ENCODE measurements at regions not wholly inside any gene's neighbourhood (a gene's known extent, or its start where the extent isn't known, plus 50 kb on each side); places are given as distances from the start of the nearest gene placed in this dataset.

- H4K8ac ChIP-seq (replicated peaks; ENCODE audit: insufficient read length, low read depth, low read length), result no peak overlapping the region
- H4K5ac ChIP-seq (ENCODE audit: insufficient read length, low read depth, low read length), result no peak overlapping the region
- H2BK120ac ChIP-seq (ENCODE audit: low read depth, low read length, poor library complexity, severe bottlenecking), result no peak overlapping the region
- H3K23ac ChIP-seq (ENCODE audit: insufficient read length, low read depth, low read length), result no peak overlapping the region
- no peak overlapping the region for H2BK12ac ChIP-seq (ENCODE audit: insufficient read length, low read depth, low read length)
- no peak overlapping the region for H3K9ac ChIP-seq (ENCODE audit: extremely low read depth, insufficient read length, low read length)
- H2BK20ac ChIP-seq (ENCODE audit: low read depth, low read length, poor library complexity, severe bottlenecking), result no peak overlapping the region
- H3K79me1 ChIP-seq (ENCODE audit: insufficient read depth, low read depth, low read length, poor library complexity, severe bottlenecking), result no peaks in the 10 kb centered on the region
- H4K91ac ChIP-seq (ENCODE audit: insufficient read length, low read depth, low read length), result no peak overlapping the region
- no peak overlapping the region for H3K27ac ChIP-seq (ENCODE audit: insufficient read length, low read depth, low read length)
- Mint-ChIP-seq H3K9me3 (peaks cover 14 to 24% of the 10 kb centered on the region in 2 experiments), H3K27me3 (ENCODE audit: low read depth) (no peaks in the 10 kb centered on the region; the same call in 1 of the 2 replicates), H3K27ac (peak overlapping the region; percentile 41 to 92 (median 72); a peak in 5 of 7 replicates), H3K36me3 (ENCODE audit: insufficient read depth in 1 of 3, low read depth in 3 of 3) (peaks cover 13 to 27% (median 24%) of the 10 kb centered on the region in 3 experiments), H3K4me1 (peaks cover 20 to 27% of the 10 kb centered on the region in 2 experiments), H3K4me3 (no peak overlapping the region)
- no peak for TF ChIP-seq CTCF (conservative IDR thresholded peaks at IDR 0.05)
- H3T11ph ChIP-seq (ENCODE audit: low read length), result no peak overlapping the region
- H3K79me2 ChIP-seq (ENCODE audit: insufficient read depth, low read length), result no peaks in the 10 kb centered on the region
- no peak overlapping the region for H3K14ac ChIP-seq (ENCODE audit: insufficient read depth, low read length)
- no peak overlapping the region for H2AK5ac ChIP-seq (ENCODE audit: insufficient read length, low read length)
- no peak overlapping the region for H2BK5ac ChIP-seq (ENCODE audit: insufficient read length, low read length)
- DNase-seq, result no peak
- H3K4me1 ChIP-seq (ENCODE audit: insufficient read depth, low read length), result peaks cover 3% of the 10 kb centered on the region; the same call in 1 of the 2 replicates
- no peaks in the 10 kb centered on the region for H4K20me1 ChIP-seq (ENCODE audit: control insufficient read depth, insufficient read depth, insufficient read length)
- no peak overlapping the region for H3K56ac ChIP-seq (ENCODE audit: insufficient read length, low read depth, low read length)
- H2AFZ ChIP-seq (ENCODE audit: low read length), result no peak overlapping the region
- no peaks in the 10 kb centered on the region for H3K23me2 ChIP-seq (ENCODE audit: insufficient read length, low read depth, low read length, poor library complexity, severe bottlenecking)
- H3K4ac ChIP-seq (ENCODE audit: low read depth, low read length), result no peak overlapping the region
- H3K27me3 ChIP-seq (ENCODE audit: insufficient read depth, low read length), result no peaks in the 10 kb centered on the region
- H2BK15ac ChIP-seq (ENCODE audit: low read depth, low read length), result no peak overlapping the region
- no peaks in the 10 kb centered on the region for H3K9me3 ChIP-seq (ENCODE audit: control insufficient read depth, low read depth, low read length)
- WGBS (ENCODE audit: extremely low coverage, insufficient read length, low lambda C conversion rate), result no CpG with 5 or more reads among the region's 2 CpGs
- no peak overlapping the region for H3K4me2 ChIP-seq (ENCODE audit: insufficient read depth, insufficient read length, low read length)
- no peak overlapping the region for H3K18ac ChIP-seq (ENCODE audit: insufficient read length, low read depth, low read length)
These were observed 1308.0 kb downstream of the ROBO1 start for GRCh38 chr3:78459796-78460195.
